GM19238 (cell line): ENCODE measurements at regions not wholly inside any gene's neighbourhood (a gene's known extent, or its start where the extent isn't known, plus 50 kb on each side); places are given as distances from the start of the nearest gene placed in this dataset.

Source experiments
- DNase-seq: peaks from one replicate; pipeline ENCODE4 v3.0.0; 2011; ENCODE audit warnings: low spot score; ENCODE audit not compliant: insufficient read length

GRCh38 chr6:47117314-47117713 lies 75.2 kb upstream of the ADGRF1 start:
- DNase-seq, result no peak

- no peak for DNase-seq
Measured at GRCh38 chr6:47116606-47117005, 74.5 kb upstream of the ADGRF1 start.

GRCh38 chr6:47116086-47116485 lies 74.0 kb upstream of the ADGRF1 start:
- DNase-seq, result no peak

GRCh38 chr6:47114460-47114859 lies 72.3 kb upstream of the ADGRF1 start:
- no peak for DNase-seq

GRCh38 chr6:47112317-47112716 lies 70.2 kb upstream of the ADGRF1 start:
- DNase-seq, result no peak

- DNase-seq, result no peak
Measured at GRCh38 chr6:47111685-47112084, 69.6 kb upstream of the ADGRF1 start.

- DNase-seq, result no peak
Measured at GRCh38 chr6:47109281-47109680, 67.1 kb upstream of the ADGRF1 start.

GRCh38 chr6:47106721-47107197 lies 64.6 kb upstream of the ADGRF1 start:
- no peak for DNase-seq

GRCh38 chr6:47106216-47106615 lies 64.1 kb upstream of the ADGRF1 start:
- DNase-seq, result no peak

- no peak for DNase-seq
Measured at GRCh38 chr6:47105469-47106178, 63.5 kb upstream of the ADGRF1 start.

GRCh38 chr6:47103931-47104330 lies 61.8 kb upstream of the ADGRF1 start:
- DNase-seq, result no peak

GRCh38 chr6:47102331-47102730 lies 60.2 kb upstream of the ADGRF1 start:
- no peak for DNase-seq

- no peak for DNase-seq
Measured at GRCh38 chr6:47098570-47098993, 56.5 kb upstream of the ADGRF1 start.

GRCh38 chr6:47097092-47097945 lies 55.2 kb upstream of the ADGRF1 start:
- DNase-seq, result peak; percentile 59

GRCh38 chr6:47096211-47096895 lies 54.2 kb upstream of the ADGRF1 start:
- no peak for DNase-seq

- DNase-seq, result no peak
Measured at GRCh38 chr6:47094241-47094925, 52.3 kb upstream of the ADGRF1 start.

GRCh38 chr6:47093169-47093568 lies 51.0 kb upstream of the ADGRF1 start:
- DNase-seq, result no peak

- no peak for DNase-seq
Measured at GRCh38 chr6:47091886-47092668, 49.9 kb upstream of the ADGRF1 start.
